ENCODE measurements at regions not wholly inside any gene's neighbourhood (a gene's known extent, or its start where the extent isn't known, plus 50 kb on each side); places are given as distances from the start of the nearest gene placed in this dataset.

DNA sequence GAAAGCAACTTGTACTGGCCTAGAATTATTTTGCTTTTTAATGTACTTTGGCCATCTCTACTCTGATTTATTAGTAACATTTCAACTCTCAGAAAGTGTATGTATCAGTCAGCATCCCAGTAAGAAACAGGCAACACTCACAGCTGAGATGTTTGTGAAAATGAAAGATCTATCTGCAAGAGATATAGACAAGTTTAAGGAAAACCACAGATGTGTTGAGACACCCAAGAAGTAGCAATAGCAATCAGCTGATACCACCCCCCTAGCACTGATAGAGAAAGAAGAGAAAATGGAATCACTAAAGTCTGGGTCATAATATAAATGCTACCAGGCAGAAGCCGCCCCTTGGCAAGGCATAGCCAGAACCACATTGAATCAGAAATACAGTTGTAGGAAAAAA is 372.0 kb downstream of the ARAP2 start:
- H3K9me3 ChIP-seq (ENCODE audit: control insufficient read depth, insufficient read depth, low read depth, low read length): no peaks in the 10 kb centered on the region
- H3K27me3 ChIP-seq (ENCODE audit: control insufficient read depth, insufficient read depth, low read length): no peaks in the 10 kb centered on the region
- no peak overlapping the region for H2AFZ ChIP-seq (ENCODE audit: low read length)

DNA sequence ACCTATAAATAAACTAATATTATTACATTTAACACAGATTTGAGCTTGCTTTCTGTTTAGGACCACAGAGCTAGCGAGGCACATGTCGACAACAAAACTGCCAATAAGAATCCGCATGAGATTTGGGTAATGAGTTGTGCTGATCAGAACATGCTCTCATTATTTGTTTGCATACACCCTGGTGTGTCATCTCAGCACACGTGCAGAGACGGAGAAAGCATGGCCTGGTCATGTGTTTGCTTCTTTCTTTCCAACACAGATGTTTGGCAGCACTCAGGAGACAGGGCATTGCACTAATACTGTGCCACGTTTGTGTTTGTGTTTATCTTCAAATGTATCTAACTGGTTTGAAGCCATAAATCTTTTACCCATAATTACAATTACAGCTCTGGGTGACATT is 364.8 kb downstream of the ARAP2 start:
- H3K9ac ChIP-seq (ENCODE audit: insufficient read depth, low read length): no peak overlapping the region
- TF ChIP-seq, protein P1, sequence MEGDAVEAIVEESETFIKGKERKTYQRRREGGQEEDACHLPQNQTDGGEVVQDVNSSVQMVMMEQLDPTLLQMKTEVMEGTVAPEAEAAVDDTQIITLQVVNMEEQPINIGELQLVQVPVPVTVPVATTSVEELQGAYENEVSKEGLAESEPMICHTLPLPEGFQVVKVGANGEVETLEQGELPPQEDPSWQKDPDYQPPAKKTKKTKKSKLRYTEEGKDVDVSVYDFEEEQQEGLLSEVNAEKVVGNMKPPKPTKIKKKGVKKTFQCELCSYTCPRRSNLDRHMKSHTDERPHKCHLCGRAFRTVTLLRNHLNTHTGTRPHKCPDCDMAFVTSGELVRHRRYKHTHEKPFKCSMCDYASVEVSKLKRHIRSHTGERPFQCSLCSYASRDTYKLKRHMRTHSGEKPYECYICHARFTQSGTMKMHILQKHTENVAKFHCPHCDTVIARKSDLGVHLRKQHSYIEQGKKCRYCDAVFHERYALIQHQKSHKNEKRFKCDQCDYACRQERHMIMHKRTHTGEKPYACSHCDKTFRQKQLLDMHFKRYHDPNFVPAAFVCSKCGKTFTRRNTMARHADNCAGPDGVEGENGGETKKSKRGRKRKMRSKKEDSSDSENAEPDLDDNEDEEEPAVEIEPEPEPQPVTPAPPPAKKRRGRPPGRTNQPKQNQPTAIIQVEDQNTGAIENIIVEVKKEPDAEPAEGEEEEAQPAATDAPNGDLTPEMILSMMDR (conservative IDR thresholded peaks at IDR 0.05 in 1 of 2, IDR thresholded peaks at IDR 0.05 in 1 of 2; ENCODE audit: low read depth in 1 of 2, low read length in 2 of 2): no peak
- TF ChIP-seq EZH2 (IDR thresholded peaks at IDR 0.05; ENCODE audit: low read length, missing control alignments): no peak
- no peak overlapping the region for H3K27ac ChIP-seq (ENCODE audit: insufficient read depth, low read length)
- H3K4me1 ChIP-seq (ENCODE audit: control insufficient read depth, extremely low read depth, insufficient read depth, low read length): no peaks in the 10 kb centered on the region
- H3K9me3 ChIP-seq (ENCODE audit: control insufficient read depth, insufficient read depth, low read depth, low read length): no peaks in the 10 kb centered on the region
- H3K4me3 ChIP-seq (replicated peaks in 1 of 4; ENCODE audit: control extremely low read depth in 1 of 4, insufficient read depth in 1 of 4, low read depth in 3 of 4, low read length in 4 of 4): no peak overlapping the region
- no peak for DNase-seq (ENCODE audit: low read depth in 2 of 2)
- no peaks in the 10 kb centered on the region for H3K36me3 ChIP-seq (ENCODE audit: control insufficient read depth, insufficient read depth, low read length)
- no peak overlapping the region for H3K4me2 ChIP-seq (ENCODE audit: extremely low read depth, insufficient read depth, low read length)
- no peaks in the 10 kb centered on the region for H4K20me1 ChIP-seq (ENCODE audit: control insufficient read depth, extremely low read depth, insufficient read depth, low read length)
- H3K79me2 ChIP-seq (ENCODE audit: control insufficient read depth, insufficient read depth, low read length): no peaks in the 10 kb centered on the region
- H2AFZ ChIP-seq (ENCODE audit: low read length): no peak overlapping the region
- no peaks in the 10 kb centered on the region for H3K27me3 ChIP-seq (ENCODE audit: control insufficient read depth, insufficient read depth, low read length)

More for the DNA sequence above, 372.0 kb downstream of the ARAP2 start:
- Histone ChIP-seq H3K27ac (ENCODE audit: insufficient read depth, low read length) (no peak overlapping the region), H3K4me1 (ENCODE audit: control insufficient read depth, extremely low read depth, insufficient read depth, low read length) (no peaks in the 10 kb centered on the region), H4K20me1 (ENCODE audit: control insufficient read depth, extremely low read depth, insufficient read depth, low read length) (no peaks in the 10 kb centered on the region), H3K4me3 (replicated peaks in 1 of 4; ENCODE audit: control extremely low read depth in 1 of 4, insufficient read depth in 1 of 4, low read depth in 3 of 4, low read length in 4 of 4) (no peak overlapping the region), H3K36me3 (ENCODE audit: control insufficient read depth, insufficient read depth, low read length) (no peaks in the 10 kb centered on the region), H3K4me2 (ENCODE audit: extremely low read depth, insufficient read depth, low read length) (no peak overlapping the region), H3K9ac (ENCODE audit: insufficient read depth, low read length) (no peak overlapping the region), H3K79me2 (ENCODE audit: control insufficient read depth, insufficient read depth, low read length) (no peaks in the 10 kb centered on the region)
- TF ChIP-seq EZH2 (IDR thresholded peaks at IDR 0.05; ENCODE audit: low read length, missing control alignments): no peak
- TF ChIP-seq, protein P1 (conservative IDR thresholded peaks at IDR 0.05 in 1 of 2, IDR thresholded peaks at IDR 0.05 in 1 of 2; ENCODE audit: low read depth in 1 of 2, low read length in 2 of 2): no peak
- no peak for DNase-seq (ENCODE audit: low read depth in 2 of 2)

DNA sequence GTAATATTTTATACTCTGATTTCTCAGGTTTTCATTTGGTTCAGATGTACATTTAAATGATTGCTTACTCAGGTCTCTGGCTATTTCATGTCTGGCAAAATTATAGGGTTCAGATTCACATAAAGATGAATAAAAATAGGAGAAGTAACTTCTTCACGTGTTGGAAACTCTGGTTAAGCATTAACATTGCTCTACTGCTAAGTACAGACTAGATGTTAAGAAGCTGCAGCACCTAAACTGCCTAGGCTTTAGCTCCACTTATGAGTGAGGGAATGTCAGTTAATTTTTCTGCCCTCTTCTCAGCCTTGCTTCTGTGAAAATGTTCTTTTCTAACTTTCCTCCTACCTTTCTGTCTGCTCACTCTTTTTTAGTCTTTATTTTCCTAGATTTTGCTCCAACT is 361.2 kb downstream of the ARAP2 start:
- no peaks in the 10 kb centered on the region for H3K9me3 ChIP-seq (ENCODE audit: control insufficient read depth, insufficient read depth, low read depth, low read length)
- H3K36me3 ChIP-seq (ENCODE audit: control insufficient read depth, insufficient read depth, low read length): no peaks in the 10 kb centered on the region
- H3K4me3 ChIP-seq (replicated peaks in 1 of 4; ENCODE audit: control extremely low read depth in 1 of 4, insufficient read depth in 1 of 4, low read depth in 3 of 4, low read length in 4 of 4): no peak overlapping the region
- DNase-seq (ENCODE audit: low read depth in 2 of 2): no peak
- no peaks in the 10 kb centered on the region for H4K20me1 ChIP-seq (ENCODE audit: control insufficient read depth, extremely low read depth, insufficient read depth, low read length)
- H3K4me2 ChIP-seq (ENCODE audit: extremely low read depth, insufficient read depth, low read length): no peak overlapping the region
- no peak overlapping the region for H2AFZ ChIP-seq (ENCODE audit: low read length)
- no peak overlapping the region for H3K9ac ChIP-seq (ENCODE audit: insufficient read depth, low read length)
- no peak for TF ChIP-seq EZH2 (IDR thresholded peaks at IDR 0.05; ENCODE audit: low read length, missing control alignments)
- TF ChIP-seq, protein P1 (conservative IDR thresholded peaks at IDR 0.05 in 1 of 2, IDR thresholded peaks at IDR 0.05 in 1 of 2; ENCODE audit: low read depth in 1 of 2, low read length in 2 of 2): no peak
- H3K27me3 ChIP-seq (ENCODE audit: control insufficient read depth, insufficient read depth, low read length): no peaks in the 10 kb centered on the region
- no peak overlapping the region for H3K27ac ChIP-seq (ENCODE audit: insufficient read depth, low read length)
- H3K4me1 ChIP-seq (ENCODE audit: control insufficient read depth, extremely low read depth, insufficient read depth, low read length): no peaks in the 10 kb centered on the region
- H3K79me2 ChIP-seq (ENCODE audit: control insufficient read depth, insufficient read depth, low read length): no peaks in the 10 kb centered on the region

Data from fibroblast of lung (primary cell).